ENCODE measurements at regions not wholly inside any gene's neighbourhood (a gene's known extent, or its start where the extent isn't known, plus 50 kb on each side); places are given as distances from the start of the nearest gene placed in this dataset.

GRCh38 chr2:8551622-8552074 is 130.2 kb upstream of the ID2 start:
- TF ChIP-seq EZH2 (IDR thresholded peaks at IDR 0.05; ENCODE audit: borderline replicate concordance, low read depth, low read length), result no peak
- no peak for TF ChIP-seq POLR2AphosphoS5 (IDR thresholded peaks at IDR 0.05; ENCODE audit: control insufficient read depth, insufficient read depth, low read depth, low read length)

Measured in K562 (cell line).